ENCODE measurements at regions not wholly inside any gene's neighbourhood (a gene's known extent, or its start where the extent isn't known, plus 50 kb on each side); places are given as distances from the start of the nearest gene placed in this dataset.

DNA sequence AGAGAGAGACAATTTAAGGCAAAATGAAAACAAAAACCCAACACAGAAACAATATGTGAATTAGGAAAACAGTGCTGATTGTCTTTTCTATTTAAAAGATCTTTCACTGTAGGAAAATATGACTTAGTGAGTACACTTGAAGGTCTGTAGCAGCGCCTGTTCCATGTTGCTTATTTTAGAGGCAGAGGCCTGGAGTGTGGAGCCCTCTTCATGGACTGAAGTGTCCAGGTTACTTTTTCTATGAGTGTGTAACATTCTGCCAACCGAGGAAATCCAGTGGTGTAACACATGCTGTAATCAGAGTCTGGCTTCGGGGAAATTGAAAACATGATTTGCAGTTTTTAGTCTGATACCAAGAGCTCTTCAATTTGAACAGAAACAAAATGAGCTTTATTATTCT is 64.0 kb upstream of the GPRIN3 start:
- TF ChIP-seq CTCF (IDR thresholded peaks at IDR 0.05; ENCODE audit: low read depth, low read length, poor library complexity, severe bottlenecking) (no peak), EZH2phosphoT487 (IDR thresholded peaks at IDR 0.05; ENCODE audit: borderline replicate concordance, low read length) (no peak)

Data from DOHH2 (cell line).